Peyer's patch (tissue), 4 donors: ENCODE measurements at regions not wholly inside any gene's neighbourhood (a gene's known extent, or its start where the extent isn't known, plus 50 kb on each side); places are given as distances from the start of the nearest gene placed in this dataset.

Experiments
- CTCF ChIP-seq, 6 experiments: fragments of 450-650 bp in 4 of 6; fragments of 200-600 bp in 2 of 6; sonication (generic) in 1 of 6; IDR thresholded peaks; one replicate each; pipeline ENCODE4 v1.5.1; 2017 to 2019; ENCODE audit warnings: antibody characterized with exemption in 6 of 6, mild to moderate bottlenecking in 3 of 6, moderate library complexity in 1 of 6
- POLR2A ChIP-seq, 2 donors: fragments of 450-650 bp; IDR thresholded peaks; one replicate each; pipeline ENCODE4 v1.5.1; 2017; ENCODE audit warnings: antibody characterized with exemption in 2 of 2, mild to moderate bottlenecking in 2 of 2, moderate library complexity in 2 of 2

- TF ChIP-seq CTCF (IDR thresholded peaks at IDR 0.05) (no peak), POLR2A (IDR thresholded peaks at IDR 0.05) (no peak)
These were observed 478.7 kb upstream of the ADAMTS9 start for GRCh38 chr3:65166531-65166930.
